NT2/D1 (cell line): ENCODE measurements at regions not wholly inside any gene's neighbourhood (a gene's known extent, or its start where the extent isn't known, plus 50 kb on each side); places are given as distances from the start of the nearest gene placed in this dataset.

Experiments
- DNase-seq: peaks from one replicate; pipeline ENCODE4 v3.0.0-alpha.2; 2011; ENCODE audit warnings: low read depth, low spot score
- H3K27me3 ChIP-seq: 2 replicates; pipeline ENCODE4 v1.6.0; 2011; ENCODE audit warnings: mild to moderate bottlenecking; ENCODE audit not compliant: insufficient read length, insufficient read depth
- H3K36me3 ChIP-seq: 2 replicates; pipeline ENCODE4 v1.6.1; 2011; ENCODE audit warnings: mild to moderate bottlenecking, low read length, mixed read lengths; ENCODE audit not compliant: insufficient read depth, insufficient read length
- H3K4me1 ChIP-seq: 2 replicates; pipeline ENCODE4 v1.5.1; 2011; ENCODE audit not compliant: insufficient read depth, insufficient read length
- H3K4me3 ChIP-seq: 2 replicates; pipeline ENCODE4 v1.5.1; 2011; ENCODE audit warnings: low read depth; ENCODE audit not compliant: insufficient read length
- H3K9ac ChIP-seq: 2 replicates; pipeline ENCODE4 v1.6.0; 2011; ENCODE audit warnings: low read depth; ENCODE audit not compliant: insufficient read length
- H3K9me3 ChIP-seq: 2 replicates; pipeline ENCODE4 v1.5.1; 2011; ENCODE audit warnings: mild to moderate bottlenecking, low read length; ENCODE audit not compliant: insufficient read depth
- SUZ12 ChIP-seq: IDR thresholded peaks from 2 replicates; pipeline ENCODE4 v1.6.1; 2011; ENCODE audit not compliant: insufficient read length, insufficient read depth; ENCODE audit errors: extremely low read depth
- YY1 ChIP-seq: IDR thresholded peaks from 2 replicates; pipeline ENCODE4 v1.6.1; 2011; ENCODE audit not compliant: insufficient read length, insufficient read depth
- ZNF274 ChIP-seq: IDR thresholded peaks from 2 replicates; pipeline ENCODE4 v1.6.1; 2011; ENCODE audit warnings: mild to moderate bottlenecking, low read depth, low read length

DNA sequence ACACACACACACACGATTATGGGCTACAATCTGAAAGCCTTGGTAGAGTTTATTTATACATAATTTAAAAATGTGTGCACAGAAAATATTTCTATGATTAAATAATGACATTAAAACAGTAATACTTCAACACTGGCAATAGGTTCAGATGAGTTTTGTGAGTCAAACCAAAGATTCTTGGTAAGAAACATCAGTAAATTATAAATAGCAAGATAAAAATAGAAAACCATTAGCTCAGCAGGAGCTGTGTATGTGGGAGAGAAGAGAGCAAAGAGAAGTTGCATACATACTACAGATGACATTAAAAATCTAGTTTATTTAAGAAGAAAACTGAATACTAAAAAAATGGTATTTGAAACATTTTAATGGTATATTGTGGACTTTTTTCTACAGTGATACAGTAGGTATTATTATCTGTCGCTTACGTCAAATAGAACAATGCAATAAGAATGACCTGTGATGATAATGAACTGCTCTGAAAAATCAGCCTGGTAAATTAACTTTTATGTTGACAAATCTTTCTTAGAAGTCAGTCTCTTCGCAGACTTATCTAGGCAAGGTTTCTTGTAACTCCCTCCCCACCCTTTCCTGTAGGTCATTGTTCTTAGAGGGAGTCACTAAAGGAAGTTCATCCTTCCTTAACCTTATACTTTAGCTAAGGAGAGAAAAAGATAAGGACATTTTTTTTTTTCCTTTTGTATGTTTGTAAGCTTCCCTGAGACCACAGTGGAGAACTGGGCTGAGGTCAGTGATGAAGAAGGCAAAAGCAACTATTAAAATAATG is 149.3 kb downstream of the GJA1 start:
- Histone ChIP-seq H3K9ac (no peak overlapping the region), H3K36me3 (no peaks in the 10 kb centered on the region), H3K9me3 (no peaks in the 10 kb centered on the region), H3K4me1 (no peaks in the 10 kb centered on the region), H3K27me3 (no peaks in the 10 kb centered on the region), H3K4me3 (no peak overlapping the region)
- no peak for DNase-seq
- no peak for TF ChIP-seq YY1
- TF ChIP-seq SUZ12 = no peak
- TF ChIP-seq ZNF274 = no peak

- Histone ChIP-seq H3K27me3 (no peaks in the 10 kb centered on the region), H3K9me3 (no peaks in the 10 kb centered on the region), H3K4me1 (no peaks in the 10 kb centered on the region), H3K4me3 (no peak overlapping the region), H3K9ac (no peak overlapping the region), H3K36me3 (no peaks in the 10 kb centered on the region)
- TF ChIP-seq ZNF274 (no peak), SUZ12 (no peak), YY1 (no peak)
- no peak for DNase-seq
These were observed 155.0 kb downstream of the GJA1 start for GRCh38 chr6:121590438-121590837.

DNA sequence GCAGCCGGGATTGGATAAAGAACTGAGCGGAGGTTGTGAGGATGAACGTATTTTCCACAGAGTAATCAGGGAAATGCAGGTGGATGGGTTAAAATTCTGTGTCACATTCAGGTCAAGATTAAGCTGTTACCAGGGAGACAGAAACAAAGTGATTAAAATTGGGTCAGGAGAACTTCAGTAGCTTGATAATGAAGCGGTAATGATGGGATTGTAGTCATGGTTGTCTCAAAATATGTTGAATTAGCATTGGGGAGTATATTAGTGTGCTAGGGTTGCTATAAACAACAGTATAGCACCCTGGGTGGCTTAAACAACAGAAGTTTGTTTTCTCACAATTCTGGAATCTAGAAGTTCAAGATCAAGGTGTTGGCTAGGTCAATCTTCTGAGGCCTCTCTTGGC is 155.5 kb downstream of the GJA1 start:
- H3K36me3 ChIP-seq = no peaks in the 10 kb centered on the region
- H3K9me3 ChIP-seq = no peaks in the 10 kb centered on the region
- TF ChIP-seq SUZ12 (no peak), YY1 (no peak), ZNF274 (no peak)
- no peak for DNase-seq
- H3K4me1 ChIP-seq = no peaks in the 10 kb centered on the region
- no peak overlapping the region for H3K9ac ChIP-seq
- H3K4me3 ChIP-seq = no peak overlapping the region
- no peaks in the 10 kb centered on the region for H3K27me3 ChIP-seq

GRCh38 chr6:121592261-121592935 is 157.0 kb downstream of the GJA1 start:
- Histone ChIP-seq H3K27me3 (no peaks in the 10 kb centered on the region), H3K9me3 (no peaks in the 10 kb centered on the region), H3K36me3 (no peaks in the 10 kb centered on the region), H3K4me3 (no peak overlapping the region), H3K4me1 (no peaks in the 10 kb centered on the region), H3K9ac (no peak overlapping the region)
- no peak for DNase-seq
- TF ChIP-seq YY1 (no peak), ZNF274 (no peak), SUZ12 (no peak)

GRCh38 chr6:121593011-121593641 is 157.7 kb downstream of the GJA1 start:
- H3K27me3 ChIP-seq = no peaks in the 10 kb centered on the region
- TF ChIP-seq YY1 = no peak
- no peak for TF ChIP-seq ZNF274
- H3K4me1 ChIP-seq = no peaks in the 10 kb centered on the region
- H3K9me3 ChIP-seq = no peaks in the 10 kb centered on the region
- H3K9ac ChIP-seq = no peak overlapping the region
- H3K36me3 ChIP-seq = no peaks in the 10 kb centered on the region
- H3K4me3 ChIP-seq = no peak overlapping the region
- DNase-seq = no peak

GRCh38 chr6:121594053-121594452 is 158.6 kb downstream of the GJA1 start:
- TF ChIP-seq SUZ12 = no peak
- TF ChIP-seq YY1 = no peak
- TF ChIP-seq ZNF274 = no peak
- no peak for DNase-seq
- H3K4me3 ChIP-seq = no peak overlapping the region
- no peaks in the 10 kb centered on the region for H3K27me3 ChIP-seq
- no peaks in the 10 kb centered on the region for H3K9me3 ChIP-seq
- no peaks in the 10 kb centered on the region for H3K4me1 ChIP-seq
- no peak overlapping the region for H3K9ac ChIP-seq
- H3K36me3 ChIP-seq = no peaks in the 10 kb centered on the region

DNA sequence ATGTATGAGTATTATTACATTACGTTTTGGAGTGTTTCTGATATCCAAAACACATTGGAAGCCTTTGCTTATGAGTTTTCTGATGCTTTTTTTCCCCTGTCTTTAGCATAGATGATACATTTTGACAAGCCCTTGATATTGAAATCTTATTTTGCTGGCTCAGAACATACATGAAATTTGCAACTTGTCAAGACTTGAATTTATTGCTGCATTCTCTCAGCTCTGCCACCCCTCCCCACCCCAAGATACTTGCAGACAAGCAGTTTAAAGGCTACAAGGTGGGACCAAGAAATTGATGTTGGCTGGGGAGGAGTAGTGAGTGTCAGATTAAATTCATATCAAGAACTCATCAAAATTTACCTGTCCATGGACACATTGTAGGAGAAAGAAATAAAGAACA is 160.2 kb downstream of the GJA1 start:
- TF ChIP-seq SUZ12 (no peak), ZNF274 (no peak), YY1 (no peak)
- H3K27me3 ChIP-seq = no peaks in the 10 kb centered on the region
- no peak overlapping the region for H3K4me3 ChIP-seq
- no peaks in the 10 kb centered on the region for H3K4me1 ChIP-seq
- DNase-seq = no peak
- no peaks in the 10 kb centered on the region for H3K36me3 ChIP-seq
- no peaks in the 10 kb centered on the region for H3K9me3 ChIP-seq
- H3K9ac ChIP-seq = no peak overlapping the region
